AG10803 (cell line): ENCODE measurements at regions not wholly inside any gene's neighbourhood (a gene's known extent, or its start where the extent isn't known, plus 50 kb on each side); places are given as distances from the start of the nearest gene placed in this dataset.

Experiments used
- DNase-seq: peaks from one replicate; pipeline ENCODE4 v3.0.0; 2010; ENCODE audit warnings: low read depth
- H3K4me3 ChIP-seq: 2 replicates; pipeline ENCODE4 v1.5.1; 2011; ENCODE audit warnings: mild to moderate bottlenecking, low read length, control low read depth
- CTCF ChIP-seq: conservative IDR thresholded peaks from 2 replicates; pipeline ENCODE4 v1.5.1; 2011; ENCODE audit warnings: mild to moderate bottlenecking, low read length, control low read depth, inconsistent platforms

GRCh38 chr2:198795419-198795818 lies 662.3 kb downstream of the SATB2 start:
- DNase-seq = no peak

GRCh38 chr2:198791623-198792022 lies 666.1 kb downstream of the SATB2 start:
- TF ChIP-seq CTCF = no peak
- H3K4me3 ChIP-seq = no peak overlapping the region
- DNase-seq = no peak

More at GRCh38 chr2:198795419-198795818, 662.3 kb downstream of the SATB2 start:
- no peak for TF ChIP-seq CTCF
- no peak overlapping the region for H3K4me3 ChIP-seq

GRCh38 chr2:198788676-198789075 lies 669.1 kb downstream of the SATB2 start:
- DNase-seq = no peak
- no peak overlapping the region for H3K4me3 ChIP-seq
- TF ChIP-seq CTCF = no peak

GRCh38 chr2:198782734-198783133 lies 675.0 kb downstream of the SATB2 start:
- H3K4me3 ChIP-seq = no peak overlapping the region
- DNase-seq = no peak
- TF ChIP-seq CTCF = no peak

GRCh38 chr2:198776616-198777406 lies 680.9 kb downstream of the SATB2 start:
- no peak for DNase-seq

GRCh38 chr2:198775737-198776136 lies 682.0 kb downstream of the SATB2 start:
- no peak for TF ChIP-seq CTCF
- no peak for DNase-seq
- no peak overlapping the region for H3K4me3 ChIP-seq

More at GRCh38 chr2:198776616-198777406, 680.9 kb downstream of the SATB2 start:
- H3K4me3 ChIP-seq = no peak overlapping the region
- TF ChIP-seq CTCF = no peak

GRCh38 chr2:198774576-198774975 lies 683.2 kb downstream of the SATB2 start:
- no peak for TF ChIP-seq CTCF
- H3K4me3 ChIP-seq = no peak overlapping the region
- DNase-seq = no peak
